T-helper 1 cell treated with Interleukin-12 subunit alpha and Interleukin-12 subunit beta and Interleukin-4 antibody, amounts not matched to agents 30 ng/mL and 1 ng/mL, for 36 hours (primary cell): ENCODE measurements at regions not wholly inside any gene's neighbourhood (a gene's known extent, or its start where the extent isn't known, plus 50 kb on each side); places are given as distances from the start of the nearest gene placed in this dataset.

Experiments
- intact Hi-C: fragments of 100-400 bp; cut with micrococcal nuclease; formaldehyde crosslinking; loops from one replicate; pipeline ENCODE4 v1.15.1; 2024

DNA sequence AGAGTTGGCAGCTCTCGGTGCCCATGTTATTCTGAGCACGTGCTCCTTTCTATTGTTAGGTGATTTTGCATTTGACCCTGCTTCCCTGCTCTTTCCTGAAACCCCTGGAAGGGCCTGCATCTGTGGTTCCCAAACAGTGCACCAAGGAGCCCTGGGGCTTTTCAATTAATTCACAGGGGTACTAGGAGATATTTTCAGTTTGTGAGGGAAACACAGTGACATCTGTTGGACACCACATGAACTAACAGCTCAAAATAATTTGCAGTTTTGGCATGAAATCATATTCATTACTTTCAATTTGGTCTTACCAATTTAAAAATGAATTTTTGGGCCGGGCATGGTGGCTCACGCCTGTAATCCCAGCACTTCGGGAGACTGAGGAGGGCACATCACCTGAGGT, 156.6 kb downstream of the GATB start:
- intact Hi-C loops: loop anchor here (1.0 kb wide), 1 partner anchor 487 kb away; no protein-coding TSS in a partner anchor

DNA sequence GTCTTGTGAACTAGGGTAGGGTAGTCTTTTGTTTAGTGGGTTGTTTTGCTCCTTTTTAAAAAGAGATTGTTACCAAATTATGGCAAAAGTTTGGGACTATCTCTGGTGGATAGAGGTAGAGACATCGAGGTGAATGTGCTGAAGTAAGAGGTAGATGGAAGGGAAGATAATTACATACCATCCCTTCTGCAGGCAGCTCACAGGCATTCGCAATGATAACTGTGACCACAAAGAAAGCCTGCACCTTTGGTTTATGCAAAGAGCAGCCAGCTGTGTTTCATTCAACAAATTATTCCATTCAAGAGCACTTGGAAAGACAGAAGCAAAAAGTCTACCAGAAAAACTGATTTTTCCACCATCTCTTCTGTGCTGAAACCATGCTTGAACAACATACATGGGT, 155.6 kb downstream of the GATB start:
- intact Hi-C loops: no loop called here

DNA sequence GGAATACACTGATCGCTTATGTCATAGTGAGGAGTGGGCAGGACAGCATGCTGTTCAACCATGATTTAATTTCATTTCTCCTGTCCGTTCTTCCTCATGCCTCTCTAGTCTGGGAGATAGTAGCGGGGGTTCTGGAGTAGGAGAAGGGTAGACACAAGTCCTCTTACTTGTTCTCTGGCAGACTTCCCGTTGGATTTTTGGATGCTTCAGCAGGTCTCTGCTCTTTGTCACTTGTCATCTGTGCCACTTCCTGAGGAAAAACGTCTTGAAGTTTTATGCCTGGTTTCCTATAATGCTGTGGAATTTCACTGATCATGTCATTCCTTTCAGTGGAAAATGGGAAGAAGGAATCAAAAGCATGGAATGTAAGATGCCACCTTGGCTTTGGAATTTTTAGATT, 154.7 kb downstream of the GATB start:
- intact Hi-C loops: no loop called here

DNA sequence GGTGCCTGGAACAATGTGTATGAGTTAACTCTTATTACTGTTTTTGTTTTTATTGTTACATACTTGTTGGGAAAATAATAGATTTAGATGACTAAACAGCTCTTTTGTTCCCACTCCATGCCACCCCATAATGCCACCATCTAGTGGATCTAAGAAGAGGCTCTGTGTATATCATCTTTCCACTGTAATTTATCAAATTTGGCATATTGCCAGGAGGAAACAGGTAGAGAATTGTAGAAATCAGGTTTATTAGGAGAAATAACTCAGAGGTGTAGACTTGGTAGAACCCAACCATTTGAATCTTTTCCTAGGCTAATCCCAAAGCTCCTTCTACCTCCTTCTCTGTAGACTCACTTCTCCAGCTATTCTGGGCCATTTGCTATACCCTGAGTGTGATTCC, 150.6 kb downstream of the GATB start:
- intact Hi-C loops: no loop called here

DNA sequence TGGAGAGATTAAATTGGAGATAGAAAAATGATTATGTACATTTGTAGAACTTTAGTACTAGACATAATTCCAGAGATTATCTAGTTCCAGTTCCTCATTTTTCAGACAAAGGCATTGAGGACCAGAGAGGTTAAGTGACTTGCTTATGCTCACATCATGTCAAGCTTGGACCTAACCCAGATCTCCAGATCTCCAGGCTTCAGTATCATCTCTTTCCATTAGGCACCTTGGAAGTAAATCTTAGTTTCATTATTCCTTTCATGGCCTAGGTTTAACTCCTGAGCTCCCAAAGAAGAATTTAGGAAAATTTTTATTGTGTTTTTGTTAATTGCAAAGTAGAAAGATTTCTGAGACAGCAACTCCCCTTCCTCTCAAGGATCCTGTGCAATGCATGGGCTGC, 148.8 kb downstream of the GATB start:
- intact Hi-C loops: no loop called here

DNA sequence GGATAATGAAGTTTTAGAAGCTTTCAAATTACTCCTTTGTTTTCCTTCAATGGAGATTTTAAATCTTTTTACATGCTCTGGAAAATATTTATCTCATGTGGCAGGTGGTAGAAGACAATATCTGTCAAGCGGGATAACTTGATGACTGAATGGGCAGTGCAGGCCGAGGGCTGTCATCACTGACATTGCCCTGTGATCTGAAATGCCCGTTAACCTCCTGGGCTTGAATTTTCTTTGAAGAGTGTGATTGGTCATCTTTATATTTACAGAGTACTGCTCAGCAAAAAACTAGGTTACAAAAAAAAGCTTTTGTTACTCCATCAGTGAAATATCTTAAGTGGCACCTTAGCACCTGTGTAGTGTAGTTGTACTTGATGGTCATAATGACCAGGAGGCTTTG, 147.5 kb downstream of the GATB start:
- intact Hi-C loops: no loop called here

DNA sequence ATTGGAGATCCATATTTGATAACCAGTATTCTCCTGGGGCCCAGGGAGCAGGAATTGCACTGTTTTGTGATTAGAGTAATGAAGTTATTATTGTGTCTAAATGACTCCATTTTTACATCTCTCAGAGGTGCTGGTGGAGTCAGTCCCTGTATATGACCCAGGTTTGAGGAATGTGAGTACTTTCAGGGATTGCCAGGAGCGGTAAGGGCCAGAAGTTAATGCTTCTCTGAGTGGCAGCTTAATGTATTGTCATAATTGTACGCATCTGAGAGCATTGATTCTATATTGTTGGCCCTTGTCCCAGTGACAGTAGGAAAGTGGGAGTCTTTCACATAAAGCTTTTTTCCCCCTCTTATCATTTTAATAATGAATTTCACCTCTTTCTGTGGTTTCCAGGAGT, 146.2 kb downstream of the GATB start:
- intact Hi-C loops: no loop called here

DNA sequence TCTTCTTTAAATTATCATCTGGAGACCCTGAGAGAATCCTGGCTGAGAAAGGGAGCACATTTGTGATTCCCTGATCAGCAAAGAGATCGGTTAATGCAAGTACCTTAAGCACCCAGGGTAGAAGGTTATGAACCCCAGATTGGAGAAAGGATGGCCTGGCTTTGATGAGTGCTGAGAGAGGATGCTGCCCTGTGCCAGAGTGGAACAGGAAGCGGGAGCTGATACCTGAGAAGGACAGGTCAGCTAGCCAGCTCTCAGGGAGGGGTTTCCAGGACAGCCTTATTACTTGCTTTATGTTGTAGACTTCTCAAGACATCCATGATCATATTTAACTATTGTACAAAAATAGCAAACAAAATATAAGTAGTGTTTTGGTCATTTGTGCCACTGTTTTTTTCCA, 141.9 kb downstream of the GATB start:
- intact Hi-C loops: no loop called here

DNA sequence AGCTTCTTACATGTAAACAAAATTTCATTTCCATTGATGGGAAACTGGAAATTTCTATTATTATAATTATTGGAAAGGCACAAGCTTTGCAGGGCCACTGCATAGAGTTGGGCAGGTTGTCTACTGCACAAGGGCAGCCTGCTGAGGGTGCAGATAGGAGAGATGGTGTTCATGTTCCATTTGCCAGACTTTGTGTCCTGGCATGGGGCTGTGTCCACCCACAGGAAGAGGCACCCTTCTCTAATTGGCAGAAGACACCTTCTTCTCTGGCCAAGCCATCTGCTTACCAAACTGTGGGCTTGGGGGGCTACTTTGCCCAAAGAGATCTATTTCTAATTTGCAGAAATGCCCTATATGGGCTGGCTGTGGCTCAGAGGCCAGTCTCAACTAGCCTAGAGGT, 140.7 kb downstream of the GATB start:
- intact Hi-C loops: no loop called here
